OCI-LY1 (cell line): ENCODE measurements at regions not wholly inside any gene's neighbourhood (a gene's known extent, or its start where the extent isn't known, plus 50 kb on each side); places are given as distances from the start of the nearest gene placed in this dataset.

Experiments used
- H2AFZ ChIP-seq: fragments of 200-600 bp; sonication (generic), shearing (Covaris generic); 2 replicates; pipeline ENCODE4 v1.6.0; 2014; ENCODE audit warnings: antibody characterized with exemption, mild to moderate bottlenecking, low read length
- H3F3A ChIP-seq: fragments of 200-600 bp; sonication (generic), shearing (Covaris generic); 2 replicates; pipeline ENCODE4 v1.6.0; 2014; ENCODE audit warnings: mild to moderate bottlenecking, antibody characterized with exemption, low read length, moderate library complexity; ENCODE audit not compliant: insufficient read depth
- H3K27ac ChIP-seq: fragments of 200-600 bp; sonication (generic); 2 replicates; pipeline ENCODE4 v1.5.1; 2014; ENCODE audit warnings: low read length, mixed run types, mild to moderate bottlenecking, low read depth; ENCODE audit not compliant: poor library complexity, severe bottlenecking
- H3K27me3 ChIP-seq: fragments of 200-600 bp; sonication (generic); 2 replicates; pipeline ENCODE4 v1.6.0; 2014; ENCODE audit warnings: antibody characterized with exemption, mild to moderate bottlenecking, low read length, moderate library complexity; ENCODE audit not compliant: insufficient read depth
- H3K36me3 ChIP-seq: fragments of 200-600 bp; sonication (generic); 2 replicates; pipeline ENCODE4 v1.6.1; 2014; ENCODE audit warnings: mild to moderate bottlenecking, antibody characterized with exemption, low read length, moderate library complexity, mixed read lengths; ENCODE audit not compliant: insufficient read depth
- H3K4me1 ChIP-seq: fragments of 200-600 bp; sonication (generic); 2 replicates; pipeline ENCODE4 v1.5.1; 2014; ENCODE audit warnings: mild to moderate bottlenecking, low read length, moderate library complexity; ENCODE audit not compliant: insufficient read depth, severe bottlenecking
- H3K4me2 ChIP-seq: fragments of 200-600 bp; sonication (generic), shearing (Covaris generic); 2 replicates; pipeline ENCODE4 v1.6.1; 2014; ENCODE audit warnings: low read length
- H3K4me3 ChIP-seq: fragments of 200-600 bp; sonication (generic); 2 replicates; pipeline ENCODE4 v1.5.1; 2014; ENCODE audit warnings: low read length, low read depth, mild to moderate bottlenecking, mixed read lengths; ENCODE audit not compliant: poor library complexity, severe bottlenecking
- H3K79me2 ChIP-seq: fragments of 200-600 bp; shearing (Covaris generic); 2 replicates; pipeline ENCODE4 v1.6.1; 2016; ENCODE audit warnings: mixed run types, low read length, mixed read lengths; ENCODE audit not compliant: insufficient read depth
- H3K9ac ChIP-seq: fragments of 200-600 bp; sonication (generic), shearing (Covaris generic); 2 replicates; pipeline ENCODE4 v1.6.1; 2014; ENCODE audit warnings: mild to moderate bottlenecking, low read length, mixed read lengths
- H3K9me2 ChIP-seq: fragments of 200-600 bp; sonication (generic), shearing (Covaris generic); 2 replicates; pipeline ENCODE4 v1.6.1; 2014; ENCODE audit warnings: low read depth, mild to moderate bottlenecking, low read length, mixed read lengths
- H3K9me3 ChIP-seq: fragments of 200-600 bp; shearing (Covaris generic); 2 replicates; pipeline ENCODE4 v1.6.1; 2014; ENCODE audit warnings: low read length, mixed read lengths
- H4K20me1 ChIP-seq: fragments of 200-600 bp; sonication (generic), shearing (Covaris generic); 2 replicates; pipeline ENCODE4 v1.6.0; 2016; ENCODE audit warnings: mild to moderate bottlenecking, low read length; ENCODE audit not compliant: insufficient read depth
- CTCF ChIP-seq: fragments of 200-600 bp; sonication (generic), shearing (Covaris generic); IDR thresholded peaks from 2 replicates; pipeline ENCODE4 v1.5.1; 2017; ENCODE audit warnings: mild to moderate bottlenecking, antibody characterized with exemption, low read length, moderate library complexity, mixed read lengths
- EZH2 ChIP-seq: fragments of 200-600 bp; sonication (generic), shearing (Covaris generic); IDR thresholded peaks from 2 replicates; pipeline ENCODE4 v1.8.0; 2017; ENCODE audit warnings: borderline replicate concordance, mixed run types, mild to moderate bottlenecking, antibody characterized with exemption, low read length, moderate library complexity, mixed read lengths

- Histone ChIP-seq H3K4me2 (no peak overlapping the region), H3K9ac (no peak overlapping the region), H3K36me3 (no peaks in the 10 kb centered on the region), H3K9me2 (no peaks in the 10 kb centered on the region), H3K4me3 (no peak overlapping the region), H3K27me3 (no peaks in the 10 kb centered on the region), H3K9me3 (no peaks in the 10 kb centered on the region), H3F3A (no peaks in the 10 kb centered on the region), H2AFZ (no peak overlapping the region), H3K79me2 (no peaks in the 10 kb centered on the region), H4K20me1 (no peaks in the 10 kb centered on the region), H3K4me1 (no peaks in the 10 kb centered on the region), H3K27ac (no peak overlapping the region)
- TF ChIP-seq EZH2 (no peak), CTCF (no peak)
Measured at GRCh38 chr2:23219666-23220065, 165.3 kb upstream of the KLHL29 start.

- Histone ChIP-seq H4K20me1 (no peaks in the 10 kb centered on the region), H3K79me2 (no peaks in the 10 kb centered on the region), H3K4me3 (no peak overlapping the region), H2AFZ (no peak overlapping the region), H3K27me3 (no peaks in the 10 kb centered on the region), H3K9me3 (no peaks in the 10 kb centered on the region), H3K9ac (no peak overlapping the region), H3F3A (no peaks in the 10 kb centered on the region), H3K9me2 (no peaks in the 10 kb centered on the region), H3K36me3 (no peaks in the 10 kb centered on the region), H3K27ac (no peak overlapping the region), H3K4me2 (no peak overlapping the region), H3K4me1 (no peaks in the 10 kb centered on the region)
- TF ChIP-seq CTCF (no peak), EZH2 (no peak)
Measured at GRCh38 chr2:23220513-23221094, 164.4 kb upstream of the KLHL29 start.

- H3K36me3 ChIP-seq, result no peaks in the 10 kb centered on the region
- H3K9me3 ChIP-seq, result no peaks in the 10 kb centered on the region
- no peaks in the 10 kb centered on the region for H3K79me2 ChIP-seq
- H3K4me1 ChIP-seq, result no peaks in the 10 kb centered on the region
- H3K9me2 ChIP-seq, result no peaks in the 10 kb centered on the region
- H2AFZ ChIP-seq, result no peak overlapping the region
- H4K20me1 ChIP-seq, result no peaks in the 10 kb centered on the region
- H3K9ac ChIP-seq, result no peak overlapping the region
- H3K4me3 ChIP-seq, result no peak overlapping the region
- H3F3A ChIP-seq, result no peaks in the 10 kb centered on the region
- H3K27me3 ChIP-seq, result no peaks in the 10 kb centered on the region
- H3K4me2 ChIP-seq, result no peak overlapping the region
- no peak overlapping the region for H3K27ac ChIP-seq
- TF ChIP-seq EZH2, result no peak
- no peak for TF ChIP-seq CTCF
Measured at GRCh38 chr2:23221236-23221635, 163.7 kb upstream of the KLHL29 start.
